ENCODE measurements at regions not wholly inside any gene's neighbourhood (a gene's known extent, or its start where the extent isn't known, plus 50 kb on each side); places are given as distances from the start of the nearest gene placed in this dataset.

GRCh38 chr10:80971461-80971860, 433.8 kb downstream of the SH2D4B start:
- no peak overlapping the region for H3K27ac Mint-ChIP-seq
- no peaks in the 10 kb centered on the region for H3K36me3 Mint-ChIP-seq (ENCODE audit: low read depth)
- no peaks in the 10 kb centered on the region for H3K27me3 Mint-ChIP-seq
- H3K4me1 Mint-ChIP-seq (ENCODE audit: low read depth): no peaks in the 10 kb centered on the region
- no peaks in the 10 kb centered on the region for H3K9me3 Mint-ChIP-seq
- H3K4me3 Mint-ChIP-seq: no peak overlapping the region

GRCh38 chr10:80976658-80977057, 439.0 kb downstream of the SH2D4B start:
- Mint-ChIP-seq H3K36me3 (ENCODE audit: low read depth) (no peaks in the 10 kb centered on the region), H3K4me1 (ENCODE audit: low read depth) (no peaks in the 10 kb centered on the region), H3K27me3 (peaks cover 4% of the 10 kb centered on the region), H3K27ac (no peak overlapping the region), H3K4me3 (no peak overlapping the region), H3K9me3 (no peaks in the 10 kb centered on the region)

- Mint-ChIP-seq H3K4me1 (ENCODE audit: low read depth) (no peaks in the 10 kb centered on the region), H3K27ac (no peak overlapping the region), H3K4me3 (no peak overlapping the region), H3K36me3 (ENCODE audit: low read depth) (no peaks in the 10 kb centered on the region), H3K9me3 (no peaks in the 10 kb centered on the region), H3K27me3 (no peaks in the 10 kb centered on the region)
These were observed 447.4 kb downstream of the SH2D4B start for GRCh38 chr10:80985102-80985501.

GRCh38 chr10:80986596-80986995, 448.9 kb downstream of the SH2D4B start:
- Mint-ChIP-seq H3K27ac (no peak overlapping the region), H3K4me3 (no peak overlapping the region), H3K4me1 (ENCODE audit: low read depth) (no peaks in the 10 kb centered on the region), H3K36me3 (ENCODE audit: low read depth) (no peaks in the 10 kb centered on the region), H3K27me3 (no peaks in the 10 kb centered on the region), H3K9me3 (no peaks in the 10 kb centered on the region)

GRCh38 chr10:80988755-80989154, 451.1 kb downstream of the SH2D4B start:
- H3K9me3 Mint-ChIP-seq: peaks cover 7% of the 10 kb centered on the region
- no peaks in the 10 kb centered on the region for H3K36me3 Mint-ChIP-seq (ENCODE audit: low read depth)
- H3K4me3 Mint-ChIP-seq: no peak overlapping the region

GRCh38 chr10:80996615-80997193, 459.0 kb downstream of the SH2D4B start:
- Mint-ChIP-seq H3K4me3 (no peak overlapping the region), H3K4me1 (ENCODE audit: low read depth) (no peaks in the 10 kb centered on the region), H3K36me3 (ENCODE audit: low read depth) (no peaks in the 10 kb centered on the region), H3K27ac (no peak overlapping the region), H3K9me3 (peaks cover 17% of the 10 kb centered on the region), H3K27me3 (peaks cover 12% of the 10 kb centered on the region)

More at GRCh38 chr10:80988755-80989154, 451.1 kb downstream of the SH2D4B start:
- Mint-ChIP-seq H3K27me3 (peaks cover 7% of the 10 kb centered on the region), H3K4me1 (ENCODE audit: low read depth) (no peaks in the 10 kb centered on the region), H3K27ac (no peak overlapping the region)

GRCh38 chr10:81000781-81001180, 463.1 kb downstream of the SH2D4B start:
- Mint-ChIP-seq H3K4me3 (no peak overlapping the region), H3K27me3 (peaks cover 10% of the 10 kb centered on the region), H3K36me3 (ENCODE audit: low read depth) (no peaks in the 10 kb centered on the region), H3K27ac (no peak overlapping the region), H3K4me1 (ENCODE audit: low read depth) (no peaks in the 10 kb centered on the region), H3K9me3 (peaks cover 5% of the 10 kb centered on the region)

- H3K4me3 Mint-ChIP-seq: no peak overlapping the region
- H3K4me1 Mint-ChIP-seq (ENCODE audit: low read depth): no peaks in the 10 kb centered on the region
- no peaks in the 10 kb centered on the region for H3K36me3 Mint-ChIP-seq (ENCODE audit: low read depth)
- no peak overlapping the region for H3K27ac Mint-ChIP-seq
- no peaks in the 10 kb centered on the region for H3K9me3 Mint-ChIP-seq
- H3K27me3 Mint-ChIP-seq: peaks cover 6% of the 10 kb centered on the region
These were observed 464.7 kb downstream of the SH2D4B start for GRCh38 chr10:81002382-81002781.

GRCh38 chr10:81007872-81008271, 470.2 kb downstream of the SH2D4B start:
- Mint-ChIP-seq H3K4me1 (ENCODE audit: low read depth) (no peaks in the 10 kb centered on the region), H3K36me3 (ENCODE audit: low read depth) (no peaks in the 10 kb centered on the region), H3K27me3 (no peaks in the 10 kb centered on the region), H3K9me3 (no peaks in the 10 kb centered on the region), H3K27ac (no peak overlapping the region), H3K4me3 (no peak overlapping the region)

- H3K4me1 Mint-ChIP-seq (ENCODE audit: low read depth): no peaks in the 10 kb centered on the region
- no peaks in the 10 kb centered on the region for H3K27me3 Mint-ChIP-seq
- no peak overlapping the region for H3K27ac Mint-ChIP-seq
- no peaks in the 10 kb centered on the region for H3K9me3 Mint-ChIP-seq
- H3K4me3 Mint-ChIP-seq: no peak overlapping the region
- no peaks in the 10 kb centered on the region for H3K36me3 Mint-ChIP-seq (ENCODE audit: low read depth)
These were observed 471.0 kb downstream of the SH2D4B start for GRCh38 chr10:81008726-81009125.

GRCh38 chr10:81009296-81009695, 471.6 kb downstream of the SH2D4B start:
- Mint-ChIP-seq H3K36me3 (ENCODE audit: low read depth) (no peaks in the 10 kb centered on the region), H3K27me3 (no peaks in the 10 kb centered on the region), H3K4me3 (no peak overlapping the region), H3K27ac (no peak overlapping the region), H3K4me1 (ENCODE audit: low read depth) (no peaks in the 10 kb centered on the region), H3K9me3 (no peaks in the 10 kb centered on the region)

GRCh38 chr10:81013771-81014170, 476.1 kb downstream of the SH2D4B start:
- Mint-ChIP-seq H3K9me3 (no peaks in the 10 kb centered on the region), H3K27ac (no peak overlapping the region), H3K36me3 (ENCODE audit: low read depth) (no peaks in the 10 kb centered on the region), H3K4me3 (no peak overlapping the region), H3K27me3 (peaks cover 4% of the 10 kb centered on the region), H3K4me1 (ENCODE audit: low read depth) (no peaks in the 10 kb centered on the region)

GRCh38 chr10:81019029-81019890, 481.6 kb downstream of the SH2D4B start:
- Mint-ChIP-seq H3K27ac (no peak overlapping the region), H3K4me3 (no peak overlapping the region), H3K4me1 (ENCODE audit: low read depth) (no peaks in the 10 kb centered on the region), H3K9me3 (no peaks in the 10 kb centered on the region), H3K27me3 (peaks cover 11% of the 10 kb centered on the region), H3K36me3 (ENCODE audit: low read depth) (no peaks in the 10 kb centered on the region)

- Mint-ChIP-seq H3K36me3 (ENCODE audit: low read depth) (no peaks in the 10 kb centered on the region), H3K4me1 (ENCODE audit: low read depth) (no peaks in the 10 kb centered on the region), H3K27me3 (peaks cover 7% of the 10 kb centered on the region), H3K27ac (no peak overlapping the region), H3K4me3 (no peak overlapping the region), H3K9me3 (no peaks in the 10 kb centered on the region)
These were observed 483.9 kb downstream of the SH2D4B start for GRCh38 chr10:81021428-81022129.

- Mint-ChIP-seq H3K4me1 (ENCODE audit: low read depth) (no peaks in the 10 kb centered on the region), H3K27ac (no peak overlapping the region), H3K36me3 (ENCODE audit: low read depth) (no peaks in the 10 kb centered on the region), H3K9me3 (no peaks in the 10 kb centered on the region), H3K4me3 (no peak overlapping the region), H3K27me3 (peaks cover 3% of the 10 kb centered on the region)
These were observed 488.9 kb downstream of the SH2D4B start for GRCh38 chr10:81026591-81026990.
